Epithelial cell of proximal tubule (primary cell): ENCODE measurements at regions not wholly inside any gene's neighbourhood (a gene's known extent, or its start where the extent isn't known, plus 50 kb on each side); places are given as distances from the start of the nearest gene placed in this dataset.

ENCODE experiments used
- DNase-seq: peaks from one replicate; pipeline ENCODE4 v3.0.0-alpha.2; 2011; ENCODE audit warnings: low read depth
- H3K4me3 ChIP-seq: 2 replicates; pipeline ENCODE4 v1.5.1; 2011; ENCODE audit warnings: low read depth, mild to moderate bottlenecking, low read length
- TF ChIP-seq, protein P1 (sequence below): conservative IDR thresholded peaks from 2 replicates; pipeline ENCODE4 v1.5.1; 2012; ENCODE audit warnings: low read depth, mild to moderate bottlenecking, low read length

DNA sequence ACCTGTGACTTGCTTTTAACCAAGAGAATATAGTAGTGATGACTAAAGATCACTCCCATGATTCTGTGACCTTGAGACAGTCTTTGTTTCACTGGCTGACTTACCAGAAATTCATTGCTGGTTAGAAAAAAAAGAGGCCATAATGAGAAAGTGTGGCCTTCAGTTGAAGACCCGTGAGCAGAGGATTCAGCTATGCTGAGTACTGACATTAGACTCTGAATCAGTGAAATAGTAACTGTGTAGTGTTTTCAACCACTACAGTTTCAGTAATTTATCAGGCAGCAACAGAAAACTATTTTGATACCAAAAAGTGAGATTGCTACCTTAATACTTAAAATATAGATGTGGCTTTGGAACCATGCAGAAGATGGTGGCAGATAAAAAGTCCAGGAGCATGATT, 298.0 kb upstream of the KCND2 start:
- no peak overlapping the region for H3K4me3 ChIP-seq
- no peak for DNase-seq
- TF ChIP-seq, protein P1, sequence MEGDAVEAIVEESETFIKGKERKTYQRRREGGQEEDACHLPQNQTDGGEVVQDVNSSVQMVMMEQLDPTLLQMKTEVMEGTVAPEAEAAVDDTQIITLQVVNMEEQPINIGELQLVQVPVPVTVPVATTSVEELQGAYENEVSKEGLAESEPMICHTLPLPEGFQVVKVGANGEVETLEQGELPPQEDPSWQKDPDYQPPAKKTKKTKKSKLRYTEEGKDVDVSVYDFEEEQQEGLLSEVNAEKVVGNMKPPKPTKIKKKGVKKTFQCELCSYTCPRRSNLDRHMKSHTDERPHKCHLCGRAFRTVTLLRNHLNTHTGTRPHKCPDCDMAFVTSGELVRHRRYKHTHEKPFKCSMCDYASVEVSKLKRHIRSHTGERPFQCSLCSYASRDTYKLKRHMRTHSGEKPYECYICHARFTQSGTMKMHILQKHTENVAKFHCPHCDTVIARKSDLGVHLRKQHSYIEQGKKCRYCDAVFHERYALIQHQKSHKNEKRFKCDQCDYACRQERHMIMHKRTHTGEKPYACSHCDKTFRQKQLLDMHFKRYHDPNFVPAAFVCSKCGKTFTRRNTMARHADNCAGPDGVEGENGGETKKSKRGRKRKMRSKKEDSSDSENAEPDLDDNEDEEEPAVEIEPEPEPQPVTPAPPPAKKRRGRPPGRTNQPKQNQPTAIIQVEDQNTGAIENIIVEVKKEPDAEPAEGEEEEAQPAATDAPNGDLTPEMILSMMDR = no peak

DNA sequence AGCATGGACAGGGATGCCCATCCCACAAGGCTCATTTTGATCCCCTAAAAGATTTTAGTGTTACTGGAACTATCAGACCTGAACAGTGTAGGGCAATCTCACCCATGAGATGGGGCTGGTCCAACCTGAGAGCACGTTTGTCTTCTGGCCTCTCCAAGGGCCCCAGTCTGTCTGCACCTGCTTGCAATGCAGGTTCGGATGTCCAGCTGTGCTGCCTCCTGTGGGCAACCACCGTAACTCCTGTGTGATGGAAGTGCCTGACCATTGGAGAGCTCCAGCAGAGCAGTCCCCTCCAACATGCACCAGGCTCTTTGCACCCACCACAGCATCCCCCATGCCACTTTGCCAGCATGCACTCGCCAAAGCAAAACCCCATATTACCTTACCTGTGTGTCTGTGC, 290.1 kb upstream of the KCND2 start:
- DNase-seq = no peak
- TF ChIP-seq, protein P1 = no peak
- no peak overlapping the region for H3K4me3 ChIP-seq

DNA sequence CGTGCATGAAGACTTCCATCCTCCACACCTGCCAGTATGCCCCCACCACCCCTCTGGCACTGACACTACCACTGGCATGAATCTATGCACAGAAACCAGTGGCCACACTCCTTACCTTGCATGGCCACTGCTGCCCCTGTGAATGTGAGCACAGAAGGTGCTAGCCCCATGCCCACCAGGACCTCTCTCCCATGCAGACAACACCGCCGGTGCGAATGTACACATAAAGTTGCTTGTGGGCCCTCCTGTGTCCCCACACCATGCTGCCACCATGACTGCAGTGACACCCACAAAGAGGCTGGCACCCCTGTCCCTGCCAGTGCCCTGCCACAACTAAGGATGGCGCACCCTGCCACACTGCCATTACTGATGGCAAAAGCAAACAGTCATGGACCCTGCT, 289.5 kb upstream of the KCND2 start:
- TF ChIP-seq, protein P1 = no peak
- DNase-seq = no peak
- no peak overlapping the region for H3K4me3 ChIP-seq

DNA sequence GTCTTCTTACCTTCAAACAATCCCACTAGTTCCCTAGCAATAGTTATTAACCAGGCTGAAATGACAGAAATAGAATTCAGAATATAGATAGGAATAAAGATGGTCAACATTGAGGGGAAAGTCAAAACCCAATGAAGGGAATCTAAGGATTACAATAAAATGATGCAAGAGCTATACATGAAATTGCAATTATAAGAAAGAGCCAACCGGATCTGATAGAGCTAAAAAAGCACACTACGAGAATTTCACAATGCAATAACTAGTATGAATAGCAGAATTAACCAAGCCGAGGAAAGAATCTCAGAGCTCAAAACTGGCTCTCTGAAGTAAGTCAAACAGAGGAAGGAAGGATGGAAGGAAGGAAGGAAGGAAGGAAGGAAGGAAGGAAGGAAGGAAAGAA, 288.7 kb upstream of the KCND2 start:
- DNase-seq = no peak
- TF ChIP-seq, protein P1 = no peak
- H3K4me3 ChIP-seq = no peak overlapping the region

DNA sequence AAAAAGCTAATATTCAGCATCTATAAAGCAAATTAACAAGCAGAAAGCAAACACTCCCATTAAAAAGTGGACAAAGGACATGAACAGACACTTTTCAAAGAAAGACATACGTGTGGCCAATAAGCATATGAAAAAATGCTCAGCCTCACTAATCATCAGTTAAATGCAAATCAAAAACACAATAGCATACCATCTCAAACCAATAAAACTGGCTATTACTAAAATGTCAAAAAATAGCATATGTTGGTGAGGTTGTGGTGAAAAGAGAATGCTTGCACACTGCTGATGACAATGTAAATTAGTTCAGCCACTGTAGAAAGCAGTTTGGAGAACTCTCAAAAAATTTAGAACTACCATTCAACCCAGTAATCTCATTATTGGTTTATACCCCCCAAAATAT, 284.6 kb upstream of the KCND2 start:
- TF ChIP-seq, protein P1 = no peak
- no peak for DNase-seq

DNA sequence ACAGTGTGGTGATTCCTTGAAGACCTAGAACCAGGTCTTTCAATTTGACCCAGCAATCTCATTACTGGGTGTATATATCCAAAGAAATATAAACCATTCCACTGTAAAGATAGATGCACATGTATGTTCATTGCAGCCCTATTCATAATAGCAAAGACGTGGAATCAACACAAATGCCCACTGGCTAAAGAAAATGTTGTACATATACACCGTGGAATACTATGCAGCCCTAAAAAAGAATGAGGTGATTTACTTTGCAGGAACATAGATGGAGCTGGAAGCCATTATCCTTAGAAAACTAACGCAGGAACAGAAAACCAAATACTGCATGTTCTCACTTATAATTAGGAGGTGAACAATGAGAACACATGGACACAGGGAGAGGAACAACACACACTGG, 278.0 kb upstream of the KCND2 start:
- TF ChIP-seq, protein P1 = no peak
- DNase-seq = no peak
- H3K4me3 ChIP-seq = no peak overlapping the region

More for the DNA sequence above, 284.6 kb upstream of the KCND2 start:
- no peak overlapping the region for H3K4me3 ChIP-seq

DNA sequence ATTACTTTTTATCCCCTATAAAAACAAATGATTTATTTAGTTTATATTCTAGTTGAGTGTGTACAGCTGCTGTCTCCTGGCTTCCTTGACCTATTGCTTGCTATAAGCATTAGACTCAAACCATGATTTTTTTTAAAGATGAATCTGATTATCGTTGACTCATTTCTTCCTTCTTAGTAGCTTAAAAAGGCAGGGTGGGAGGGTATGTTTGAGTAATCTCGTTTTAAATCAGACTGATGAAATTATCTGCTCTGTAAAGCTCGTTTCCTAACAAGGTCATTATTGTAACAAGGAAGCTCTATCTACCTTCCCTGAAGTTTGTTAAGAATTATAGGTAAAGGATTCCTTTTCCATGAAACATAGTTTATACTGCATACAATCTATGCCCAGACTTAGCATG, 276.3 kb upstream of the KCND2 start:
- no peak overlapping the region for H3K4me3 ChIP-seq
- TF ChIP-seq, protein P1 = no peak
- no peak for DNase-seq
